GM19395 (cell line): ENCODE measurements at regions not wholly inside any gene's neighbourhood (a gene's known extent, or its start where the extent isn't known, plus 50 kb on each side); places are given as distances from the start of the nearest gene placed in this dataset.

Source experiments
- ATAC-seq: cut with Tn5 transposase; IDR thresholded peaks from one replicate; pipeline ENCODE4 v1.9.1; 2021; ENCODE audit warnings: mild to moderate bottlenecking, moderate library complexity; ENCODE audit not compliant: unreplicated experiment

- ATAC-seq: no peak
These were observed 175.1 kb upstream of the CTNNB1 start for GRCh38 chr3:41024031-41024836.

GRCh38 chr3:41026394-41027177 is 172.7 kb upstream of the CTNNB1 start:
- ATAC-seq: no peak

- no peak for ATAC-seq
These were observed 169.9 kb upstream of the CTNNB1 start for GRCh38 chr3:41029356-41029755.

- no peak for ATAC-seq
These were observed 169.1 kb upstream of the CTNNB1 start for GRCh38 chr3:41030220-41030619.

- no peak for ATAC-seq
These were observed 167.9 kb upstream of the CTNNB1 start for GRCh38 chr3:41031401-41031800.

- no peak for ATAC-seq
These were observed 165.3 kb upstream of the CTNNB1 start for GRCh38 chr3:41033956-41034519.

GRCh38 chr3:41035456-41036022 is 163.8 kb upstream of the CTNNB1 start:
- ATAC-seq: no peak

- ATAC-seq: no peak
These were observed 161.5 kb upstream of the CTNNB1 start for GRCh38 chr3:41037651-41038334.

- no peak for ATAC-seq
These were observed 159.0 kb upstream of the CTNNB1 start for GRCh38 chr3:41040256-41040655.

GRCh38 chr3:41041462-41041861 is 157.8 kb upstream of the CTNNB1 start:
- ATAC-seq: no peak

- no peak for ATAC-seq
These were observed 157.4 kb upstream of the CTNNB1 start for GRCh38 chr3:41041899-41042298.

- no peak for ATAC-seq
These were observed 154.8 kb upstream of the CTNNB1 start for GRCh38 chr3:41044523-41044922.

GRCh38 chr3:41045491-41045890 is 153.8 kb upstream of the CTNNB1 start:
- no peak for ATAC-seq

GRCh38 chr3:41050144-41050543 is 149.2 kb upstream of the CTNNB1 start:
- ATAC-seq: no peak

- ATAC-seq: no peak
These were observed 146.1 kb upstream of the CTNNB1 start for GRCh38 chr3:41053220-41053619.

GRCh38 chr3:41060106-41060505 is 139.2 kb upstream of the CTNNB1 start:
- no peak for ATAC-seq

- ATAC-seq: no peak
These were observed 135.2 kb upstream of the CTNNB1 start for GRCh38 chr3:41064070-41064469.

- ATAC-seq: no peak
These were observed 134.8 kb upstream of the CTNNB1 start for GRCh38 chr3:41064526-41064925.

GRCh38 chr3:41065340-41065739 is 134.0 kb upstream of the CTNNB1 start:
- ATAC-seq: no peak

GRCh38 chr3:41073190-41073589 is 126.1 kb upstream of the CTNNB1 start:
- ATAC-seq: no peak

- ATAC-seq: no peak
These were observed 123.3 kb upstream of the CTNNB1 start for GRCh38 chr3:41075975-41076374.
